ENCODE measurements at regions not wholly inside any gene's neighbourhood (a gene's known extent, or its start where the extent isn't known, plus 50 kb on each side); places are given as distances from the start of the nearest gene placed in this dataset.

DNA sequence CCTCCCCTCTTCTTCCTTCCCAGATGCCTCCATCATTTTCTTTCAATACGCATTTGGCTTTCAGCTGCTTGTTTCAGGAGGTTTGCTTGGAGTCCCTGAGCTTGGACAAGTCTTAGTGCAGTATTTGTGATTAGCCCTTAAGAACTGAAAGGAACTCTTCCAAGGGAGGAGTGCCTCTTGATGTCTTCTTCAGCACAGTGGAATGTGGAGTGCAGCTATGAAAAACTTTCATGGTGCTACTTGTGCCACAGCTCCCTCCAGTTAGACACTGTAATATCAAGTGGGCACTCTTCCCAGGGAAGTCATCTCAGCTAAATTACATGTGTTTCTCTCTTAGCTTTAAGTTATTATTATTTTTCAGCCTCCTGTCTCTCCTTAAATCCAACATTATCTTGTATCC lies 173.1 kb downstream of the NECTIN3 start:
- no peak for DNase-seq (ENCODE audit: low read depth in 1 of 2, low spot score in 1 of 2)

- no peak for DNase-seq (ENCODE audit: low read depth in 1 of 2, low spot score in 1 of 2)
Measured at GRCh38 chr3:111246967-111247760, 175.5 kb downstream of the NECTIN3 start.

DNA sequence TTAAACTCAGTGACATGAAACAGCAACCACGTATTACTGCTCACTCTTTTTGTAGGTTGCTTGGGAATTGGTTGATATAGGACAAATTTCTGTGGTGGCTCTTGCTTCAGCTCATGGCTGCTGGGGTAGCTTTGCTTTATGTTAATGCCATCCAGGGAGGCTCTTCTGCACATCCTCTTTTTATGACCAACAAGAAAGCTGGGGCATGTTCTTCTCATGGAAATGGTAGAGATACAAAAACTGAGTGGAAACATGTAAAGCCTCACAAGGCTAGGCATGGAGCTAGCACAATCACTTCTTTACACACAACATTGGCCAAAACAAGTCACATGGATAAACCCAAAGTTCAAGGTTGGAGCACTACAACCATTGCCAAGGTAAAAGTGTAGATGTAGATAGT lies 176.8 kb downstream of the NECTIN3 start:
- no peak for DNase-seq (ENCODE audit: low read depth in 1 of 2, low spot score in 1 of 2)

- DNase-seq (ENCODE audit: low read depth in 1 of 2, low spot score in 1 of 2): no peak
Measured at GRCh38 chr3:111249421-111249820, 177.8 kb downstream of the NECTIN3 start.

GRCh38 chr3:111252779-111253178 lies 181.2 kb downstream of the NECTIN3 start:
- no peak for DNase-seq (ENCODE audit: low read depth in 1 of 2, low spot score in 1 of 2)

- DNase-seq (ENCODE audit: low read depth in 1 of 2, low spot score in 1 of 2): no peak
Measured at GRCh38 chr3:111253733-111254132, 182.1 kb downstream of the NECTIN3 start.

- DNase-seq (ENCODE audit: low read depth in 1 of 2, low spot score in 1 of 2): no peak
Measured at GRCh38 chr3:111260878-111261277, 189.3 kb downstream of the NECTIN3 start.

DNA sequence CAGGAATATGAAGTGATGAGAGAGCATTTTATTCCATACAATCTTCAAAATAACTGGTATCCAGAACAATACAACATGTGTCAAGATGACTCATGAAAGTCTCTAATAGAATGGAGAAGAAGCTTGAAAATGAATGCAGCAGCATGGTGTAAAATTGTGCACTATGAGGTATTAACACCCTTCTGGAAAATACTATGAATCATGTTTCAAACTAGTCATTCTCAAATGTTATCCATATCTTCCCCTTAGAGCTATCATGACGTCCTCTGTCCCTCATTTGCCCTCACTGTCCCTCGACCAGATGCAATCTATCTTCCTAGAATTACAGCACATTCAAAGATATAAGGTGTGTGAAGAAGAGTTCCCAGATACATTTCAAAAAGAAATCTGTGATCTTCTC lies 198.2 kb downstream of the NECTIN3 start:
- DNase-seq (ENCODE audit: low read depth in 1 of 2, low spot score in 1 of 2): no peak

DNA sequence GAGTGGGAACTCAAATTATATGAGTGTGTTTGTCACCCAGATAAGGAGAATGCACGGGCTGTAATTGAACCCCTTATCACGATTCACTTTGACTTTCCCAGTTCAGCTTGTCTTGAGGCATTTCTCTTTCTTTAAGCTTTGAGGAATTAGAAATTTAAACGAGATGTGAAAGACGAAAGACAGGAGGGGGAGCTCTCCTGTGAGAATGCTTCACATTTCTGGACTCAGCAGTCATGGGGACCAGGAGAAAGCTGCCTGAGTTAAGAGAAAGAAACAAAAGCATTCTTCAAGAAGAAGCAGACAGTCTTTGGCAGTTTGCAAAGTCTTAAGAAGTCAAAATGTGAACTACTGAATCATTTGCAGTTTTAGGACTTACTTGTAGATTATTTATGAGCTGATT lies 205.6 kb downstream of the NECTIN3 start:
- DNase-seq (ENCODE audit: low read depth in 1 of 2, low spot score in 1 of 2): no peak

DNA sequence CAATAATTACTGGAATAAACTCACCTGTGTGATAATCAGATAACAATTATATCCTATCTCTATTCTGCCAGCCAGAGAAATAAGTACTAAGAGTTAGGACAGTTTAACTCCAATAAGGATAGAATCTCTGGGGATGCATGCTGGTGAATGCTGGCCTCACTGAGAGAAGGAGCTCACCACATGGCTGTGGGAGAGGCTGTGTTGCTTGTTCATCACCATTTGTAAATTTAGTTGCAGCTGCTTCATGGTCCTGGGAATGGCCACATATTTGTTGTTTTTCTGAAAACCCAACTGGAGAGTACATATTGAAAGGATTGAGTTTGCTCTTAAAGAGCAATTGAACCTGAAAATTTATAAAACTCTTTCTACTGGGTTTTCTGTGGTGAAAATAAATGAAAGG lies 207.3 kb downstream of the NECTIN3 start:
- DNase-seq (ENCODE audit: low read depth in 1 of 2, low spot score in 1 of 2): no peak

GRCh38 chr3:111282024-111282423 lies 210.4 kb downstream of the NECTIN3 start:
- DNase-seq (ENCODE audit: low read depth in 1 of 2, low spot score in 1 of 2): no peak

DNA sequence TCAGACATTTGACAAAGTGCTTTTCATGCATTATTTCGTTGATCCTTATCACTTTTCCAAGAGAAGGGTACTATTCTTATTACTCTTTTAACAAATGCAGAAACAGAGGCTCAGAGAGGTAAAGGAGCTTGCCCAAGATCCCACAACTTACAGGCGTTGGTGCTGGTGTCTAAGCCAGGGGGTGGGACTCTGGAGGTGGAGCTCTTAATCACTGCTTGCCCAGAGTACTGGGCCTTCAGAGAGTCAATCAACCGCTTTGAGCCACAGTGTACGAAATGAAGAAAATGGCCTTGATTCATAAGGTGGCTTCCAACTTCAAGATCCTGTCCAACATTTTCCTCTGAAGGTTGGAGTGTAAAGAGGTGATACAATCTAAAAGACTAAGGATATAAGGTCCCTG lies 211.5 kb downstream of the NECTIN3 start:
- no peak for DNase-seq (ENCODE audit: low read depth in 1 of 2, low spot score in 1 of 2)

DNA sequence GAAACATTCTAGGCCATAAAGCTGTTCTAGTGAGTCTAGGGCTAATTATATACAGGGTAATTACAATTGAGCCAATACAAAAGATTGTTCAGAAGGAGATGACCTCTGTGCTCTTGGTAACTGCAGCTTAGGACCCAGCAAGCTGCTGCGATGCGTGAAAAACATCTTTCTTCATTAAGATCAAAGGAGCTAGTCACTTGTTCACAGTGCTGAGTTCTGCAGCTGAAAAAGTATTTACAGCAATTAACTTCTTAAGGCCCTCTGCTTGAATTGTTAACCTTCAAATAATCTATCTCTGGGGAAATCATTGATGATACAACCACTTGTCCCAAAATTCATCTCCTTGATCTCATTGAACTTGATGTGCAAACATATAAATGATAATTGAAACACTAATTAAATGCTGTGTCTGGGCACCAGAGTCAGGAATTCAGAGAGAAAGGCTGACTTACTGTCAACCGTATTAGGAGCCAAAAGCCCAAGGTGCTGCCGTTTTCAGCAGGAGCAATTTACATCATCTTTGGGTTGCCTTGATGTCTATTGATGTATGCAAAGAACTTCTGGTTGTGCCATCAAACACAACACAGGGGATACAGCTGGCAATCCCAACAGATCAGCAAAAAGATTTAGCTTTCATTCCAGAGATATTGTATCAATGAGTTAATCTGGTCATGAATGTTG lies 213.0 kb downstream of the NECTIN3 start:
- DNase-seq (ENCODE audit: low read depth in 1 of 2, low spot score in 1 of 2): no peak

DNA sequence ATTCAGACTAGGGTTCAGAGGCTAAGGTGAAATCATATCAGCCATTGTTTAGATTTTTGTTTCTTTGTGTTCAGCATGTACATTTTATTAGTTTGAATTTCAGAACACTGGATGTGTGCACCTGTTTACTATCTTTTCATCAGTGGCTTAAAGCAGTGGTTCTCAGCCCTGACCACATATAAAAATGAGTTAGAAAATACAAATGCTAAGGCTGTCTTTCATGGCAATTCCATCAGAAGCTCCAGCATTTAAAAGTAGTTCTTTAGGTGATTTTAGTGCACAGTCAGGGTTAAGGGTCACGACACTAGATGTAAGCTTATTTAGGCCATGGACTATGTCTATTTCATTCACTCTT lies 213.5 kb downstream of the NECTIN3 start:
- DNase-seq (ENCODE audit: low read depth in 1 of 2, low spot score in 1 of 2): no peak

GRCh38 chr3:111285694-111286093 lies 214.1 kb downstream of the NECTIN3 start:
- no peak for DNase-seq (ENCODE audit: low read depth in 1 of 2, low spot score in 1 of 2)

DNA sequence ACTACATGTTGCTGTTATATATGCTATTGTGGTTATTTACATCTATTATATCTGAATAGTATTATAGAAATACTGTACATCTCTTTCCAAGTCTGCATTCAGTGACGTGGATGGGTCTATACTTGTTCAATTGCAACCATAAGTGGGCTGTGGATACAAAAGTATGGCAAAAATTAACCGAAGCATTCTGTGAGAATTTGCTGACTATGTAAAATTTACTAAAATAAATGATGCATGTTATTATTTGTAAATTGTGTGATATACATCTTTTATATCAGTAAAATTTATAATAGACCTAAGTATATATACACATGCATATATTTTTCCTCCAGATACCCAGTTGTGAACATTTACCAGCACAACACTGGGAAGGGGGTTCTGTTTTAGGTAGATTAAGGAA lies 215.1 kb downstream of the NECTIN3 start:
- no peak for DNase-seq (ENCODE audit: low read depth in 1 of 2, low spot score in 1 of 2)

- no peak for DNase-seq (ENCODE audit: low read depth in 1 of 2, low spot score in 1 of 2)
Measured at GRCh38 chr3:111292117-111292516, 220.5 kb downstream of the NECTIN3 start.

- no peak for DNase-seq (ENCODE audit: low read depth in 1 of 2, low spot score in 1 of 2)
Measured at GRCh38 chr3:111299192-111299615, 227.6 kb downstream of the NECTIN3 start.

GRCh38 chr3:111301238-111301798 lies 229.7 kb downstream of the NECTIN3 start:
- no peak for DNase-seq (ENCODE audit: low read depth in 1 of 2, low spot score in 1 of 2)

DNA sequence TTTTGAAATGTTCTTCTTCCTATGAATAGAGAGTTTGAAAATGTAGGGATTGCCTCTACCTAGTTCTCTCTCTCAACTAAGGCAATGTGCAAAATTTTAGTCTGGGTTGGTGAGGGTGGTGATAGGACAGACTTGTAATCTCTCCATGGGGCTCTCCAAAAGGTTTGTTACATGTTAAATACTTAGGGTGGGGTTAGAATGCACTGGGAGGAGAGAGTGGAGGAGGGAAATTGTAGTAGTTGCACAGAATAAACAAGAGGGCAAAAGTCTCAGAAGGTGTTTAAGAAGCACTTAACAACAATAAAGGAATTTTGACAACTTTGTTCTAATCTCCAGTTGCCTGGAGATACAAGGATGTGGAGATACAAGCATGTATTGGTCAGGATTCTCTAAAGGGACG lies 230.4 kb downstream of the NECTIN3 start:
- DNase-seq (ENCODE audit: low read depth in 1 of 2, low spot score in 1 of 2): no peak

GRCh38 chr3:111303760-111304159 lies 232.1 kb downstream of the NECTIN3 start:
- DNase-seq (ENCODE audit: low read depth in 1 of 2, low spot score in 1 of 2): no peak

DNA sequence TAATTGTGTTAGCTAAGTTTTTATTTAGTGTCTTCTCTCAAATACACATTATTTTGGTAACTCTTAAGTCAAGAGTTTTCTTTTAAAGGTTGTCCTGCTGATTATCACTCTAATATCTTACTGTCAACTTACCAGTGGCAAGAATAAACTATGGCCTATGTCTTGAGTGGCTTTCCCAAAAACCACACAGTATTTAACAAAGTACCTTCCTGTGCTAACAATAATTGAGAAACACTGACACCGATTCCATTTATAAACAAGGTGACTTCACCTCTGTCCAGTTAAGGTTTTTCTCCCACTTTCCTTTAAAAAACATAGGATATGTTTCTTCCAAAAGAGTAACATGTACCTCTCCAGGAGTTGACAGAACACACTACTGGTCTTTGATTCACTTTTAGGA lies 234.3 kb upstream of the CD96 start:
- no peak for DNase-seq (ENCODE audit: low read depth in 1 of 2, low spot score in 1 of 2)

GRCh38 chr3:111311126-111311525 lies 230.9 kb upstream of the CD96 start:
- no peak for DNase-seq (ENCODE audit: low read depth in 1 of 2, low spot score in 1 of 2)

Data from stimulated activated CD4-positive, alpha-beta T cell treated with anti-CD3 and anti-CD28 coated beads, Interleukin-15, amount 100 ng/mL, for 1 hour (primary cell).